PC-9 (cell line): ENCODE measurements at regions not wholly inside any gene's neighbourhood (a gene's known extent, or its start where the extent isn't known, plus 50 kb on each side); places are given as distances from the start of the nearest gene placed in this dataset.

Experiments
- BruUV-seq: library from RNA; stranded (reverse); fragments of 400-500 nt; replicated peaks from 2 replicates; lab custom pipeline; 2021; lab: Mats Ljungman, UMichigan
- CTCF ChIA-PET: fragments of 300-600 bp; sonication (Branson Sonifier 250); formaldehyde crosslinking; loops from one replicate; lab custom pipeline; 2022; ENCODE audit warnings: antibody characterized with exemption; lab: Charles Lee
- POLR2A ChIA-PET: fragments of 300-600 bp; sonication (Branson Sonifier 250); formaldehyde crosslinking; loops from one replicate; lab custom pipeline; 2022; ENCODE audit warnings: antibody characterized with exemption; ENCODE audit not compliant: unreplicated experiment; lab: Charles Lee
- DNase-seq, 2 experiments: peaks; one replicate each; pipeline versions ENCODE4 v3.0.0 to v3.0.0-alpha.2; 2015 to 2022; ENCODE audit warnings: mixed read lengths in 1 of 2
- H2AFZ ChIP-seq: fragments of 200-600 bp; sonication (generic); 2 replicates; pipeline ENCODE4 v1.8.1; 2017; ENCODE audit warnings: antibody characterized with exemption
- H3F3A ChIP-seq: fragments of 200-600 bp; sonication (generic); 2 replicates; pipeline ENCODE4 v1.8.1; 2017; ENCODE audit warnings: antibody characterized with exemption, mild to moderate bottlenecking, low read depth; ENCODE audit not compliant: insufficient read depth
- H3K27ac ChIP-seq: fragments of 200-600 bp; sonication (generic); 2 replicates; pipeline ENCODE4 v1.6.1; 2016; ENCODE audit warnings: mixed run types
- H3K27me3 ChIP-seq: fragments of 200-600 bp; sonication (generic); 2 replicates; pipeline ENCODE4 v1.6.1; 2016; ENCODE audit warnings: low read depth, mixed run types; ENCODE audit not compliant: insufficient read depth
- H3K36me3 ChIP-seq: fragments of 200-600 bp; sonication (generic); 2 replicates; pipeline ENCODE4 v1.6.1; 2016; ENCODE audit warnings: low read depth, mixed run types
- H3K4me1 ChIP-seq: fragments of 200-600 bp; sonication (generic); replicated peaks from 2 replicates; pipeline ENCODE4 v1.6.1; 2016; ENCODE audit warnings: mixed run types; ENCODE audit not compliant: insufficient read depth
- H3K4me2 ChIP-seq: fragments of 200-600 bp; sonication (generic); 2 replicates; pipeline ENCODE4 v1.6.1; 2017; ENCODE audit warnings: mixed run types
- H3K4me3 ChIP-seq: fragments of 200-600 bp; sonication (generic); 2 replicates; pipeline ENCODE4 v1.6.1; 2016; ENCODE audit warnings: mixed run types
- H3K79me2 ChIP-seq: fragments of 200-600 bp; sonication (generic); 2 replicates; pipeline ENCODE4 v1.6.1; 2017; ENCODE audit warnings: low read depth, mixed run types
- H3K9me2 ChIP-seq: fragments of 200-600 bp; sonication (generic); 2 replicates; pipeline ENCODE4 v1.8.1; 2017; ENCODE audit warnings: mild to moderate bottlenecking; ENCODE audit not compliant: insufficient read depth
- H3K9me3 ChIP-seq: fragments of 200-600 bp; sonication (generic); 2 replicates; pipeline ENCODE4 v1.8.1; 2016; ENCODE audit warnings: low read depth; ENCODE audit not compliant: insufficient read depth
- H4K20me1 ChIP-seq: fragments of 200-600 bp; sonication (generic); 2 replicates; pipeline ENCODE4 v1.8.1; 2017; ENCODE audit not compliant: insufficient read depth
- EZH2 ChIP-seq: fragments of 200-600 bp; sonication (generic); IDR thresholded peaks from 2 replicates; pipeline ENCODE4 v1.8.0; 2017; ENCODE audit warnings: antibody characterized with exemption, low read depth
- intact Hi-C: fragments of 100-400 bp; cut with micrococcal nuclease; formaldehyde crosslinking; loops from one replicate; pipeline ENCODE4 v1.10.0; 2022; ENCODE audit not compliant: unreplicated experiment
- TF ChIP-seq, protein P1 (sequence below): fragments of 200-600 bp; sonication (generic); conservative IDR thresholded peaks from 2 replicates; pipeline ENCODE4 v1.6.1; 2017; ENCODE audit warnings: mixed run types, antibody characterized with exemption, mild to moderate bottlenecking, moderate library complexity

- no peaks in the 10 kb centered on the region for H3K36me3 ChIP-seq
- H3K4me1 ChIP-seq: no peaks in the 10 kb centered on the region
- H2AFZ ChIP-seq: no peak overlapping the region
- BruUV-seq: no TSS peak
- no peaks in the 10 kb centered on the region for H3F3A ChIP-seq
- no peak overlapping the region for H3K4me3 ChIP-seq
- H3K9me3 ChIP-seq: no peaks in the 10 kb centered on the region
- H4K20me1 ChIP-seq: no peaks in the 10 kb centered on the region
- DNase-seq: no peak
- H3K9me2 ChIP-seq: no peaks in the 10 kb centered on the region
- H3K4me2 ChIP-seq: no peak overlapping the region
- CTCF ChIA-PET: no interaction called here
- intact Hi-C loops: no loop called here
- no peak for TF ChIP-seq EZH2
- TF ChIP-seq, protein P1, sequence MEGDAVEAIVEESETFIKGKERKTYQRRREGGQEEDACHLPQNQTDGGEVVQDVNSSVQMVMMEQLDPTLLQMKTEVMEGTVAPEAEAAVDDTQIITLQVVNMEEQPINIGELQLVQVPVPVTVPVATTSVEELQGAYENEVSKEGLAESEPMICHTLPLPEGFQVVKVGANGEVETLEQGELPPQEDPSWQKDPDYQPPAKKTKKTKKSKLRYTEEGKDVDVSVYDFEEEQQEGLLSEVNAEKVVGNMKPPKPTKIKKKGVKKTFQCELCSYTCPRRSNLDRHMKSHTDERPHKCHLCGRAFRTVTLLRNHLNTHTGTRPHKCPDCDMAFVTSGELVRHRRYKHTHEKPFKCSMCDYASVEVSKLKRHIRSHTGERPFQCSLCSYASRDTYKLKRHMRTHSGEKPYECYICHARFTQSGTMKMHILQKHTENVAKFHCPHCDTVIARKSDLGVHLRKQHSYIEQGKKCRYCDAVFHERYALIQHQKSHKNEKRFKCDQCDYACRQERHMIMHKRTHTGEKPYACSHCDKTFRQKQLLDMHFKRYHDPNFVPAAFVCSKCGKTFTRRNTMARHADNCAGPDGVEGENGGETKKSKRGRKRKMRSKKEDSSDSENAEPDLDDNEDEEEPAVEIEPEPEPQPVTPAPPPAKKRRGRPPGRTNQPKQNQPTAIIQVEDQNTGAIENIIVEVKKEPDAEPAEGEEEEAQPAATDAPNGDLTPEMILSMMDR: no peak
- H3K27me3 ChIP-seq: peaks cover 17% of the 10 kb centered on the region; the same call in 1 of the 2 replicates
- POLR2A ChIA-PET: no interaction called here
- no peaks in the 10 kb centered on the region for H3K79me2 ChIP-seq
- no peak overlapping the region for H3K27ac ChIP-seq
Measured at GRCh38 chr17:12568358-12569251, 97.1 kb upstream of the MYOCD start.

- Histone ChIP-seq H2AFZ (no peak overlapping the region), H3F3A (no peaks in the 10 kb centered on the region), H3K4me1 (no peaks in the 10 kb centered on the region), H3K27me3 (peaks cover 17% of the 10 kb centered on the region; the same call in 1 of the 2 replicates), H3K79me2 (no peaks in the 10 kb centered on the region), H3K4me2 (no peak overlapping the region), H3K27ac (no peak overlapping the region), H3K4me3 (no peak overlapping the region), H3K9me2 (no peaks in the 10 kb centered on the region), H4K20me1 (no peaks in the 10 kb centered on the region), H3K9me3 (no peaks in the 10 kb centered on the region), H3K36me3 (no peaks in the 10 kb centered on the region)
- POLR2A ChIA-PET: no interaction called here
- CTCF ChIA-PET: no interaction called here
- BruUV-seq: no TSS peak
- TF ChIP-seq, protein P1: no peak
- TF ChIP-seq EZH2: no peak
- DNase-seq: no peak
- intact Hi-C loops: no loop called here
Measured at GRCh38 chr17:12571606-12572005, 94.1 kb upstream of the MYOCD start.

DNA sequence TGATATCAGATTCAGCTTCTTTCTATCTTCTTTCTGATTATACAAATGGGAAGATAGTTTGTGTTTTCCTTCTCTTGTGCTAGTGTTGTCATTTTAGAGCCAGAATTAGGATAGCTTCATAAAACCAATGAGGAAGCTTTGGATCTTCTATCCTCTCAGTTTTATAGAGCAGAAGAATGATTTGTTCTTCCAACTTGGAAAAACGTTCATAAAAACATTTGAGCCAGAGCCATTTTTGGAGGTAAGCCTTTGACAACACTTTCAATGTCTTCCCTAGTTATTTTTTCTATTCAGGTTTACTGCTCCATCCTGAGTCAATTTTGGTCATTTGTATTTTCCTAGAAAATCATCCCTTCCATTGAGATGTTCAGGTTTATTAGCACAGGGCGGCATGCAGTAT lies 91.2 kb upstream of the MYOCD start:
- CTCF ChIA-PET: no interaction called here
- no peak overlapping the region for H3K4me2 ChIP-seq
- no peak for DNase-seq
- H3K27me3 ChIP-seq: peaks cover 8% of the 10 kb centered on the region; the same call in 1 of the 2 replicates
- H3K36me3 ChIP-seq: no peaks in the 10 kb centered on the region
- BruUV-seq: no TSS peak
- H3K9me2 ChIP-seq: no peaks in the 10 kb centered on the region
- H3K27ac ChIP-seq: no peak overlapping the region
- no peaks in the 10 kb centered on the region for H3K4me1 ChIP-seq
- no peaks in the 10 kb centered on the region for H3K9me3 ChIP-seq
- intact Hi-C loops: no loop called here
- no peaks in the 10 kb centered on the region for H4K20me1 ChIP-seq
- no peak for TF ChIP-seq EZH2
- TF ChIP-seq, protein P1: no peak
- H2AFZ ChIP-seq: no peak overlapping the region
- no peaks in the 10 kb centered on the region for H3K79me2 ChIP-seq
- POLR2A ChIA-PET: no interaction called here
- no peaks in the 10 kb centered on the region for H3F3A ChIP-seq
- H3K4me3 ChIP-seq: no peak overlapping the region
